ENCODE measurements at regions not wholly inside any gene's neighbourhood (a gene's known extent, or its start where the extent isn't known, plus 50 kb on each side); places are given as distances from the start of the nearest gene placed in this dataset.

DNA sequence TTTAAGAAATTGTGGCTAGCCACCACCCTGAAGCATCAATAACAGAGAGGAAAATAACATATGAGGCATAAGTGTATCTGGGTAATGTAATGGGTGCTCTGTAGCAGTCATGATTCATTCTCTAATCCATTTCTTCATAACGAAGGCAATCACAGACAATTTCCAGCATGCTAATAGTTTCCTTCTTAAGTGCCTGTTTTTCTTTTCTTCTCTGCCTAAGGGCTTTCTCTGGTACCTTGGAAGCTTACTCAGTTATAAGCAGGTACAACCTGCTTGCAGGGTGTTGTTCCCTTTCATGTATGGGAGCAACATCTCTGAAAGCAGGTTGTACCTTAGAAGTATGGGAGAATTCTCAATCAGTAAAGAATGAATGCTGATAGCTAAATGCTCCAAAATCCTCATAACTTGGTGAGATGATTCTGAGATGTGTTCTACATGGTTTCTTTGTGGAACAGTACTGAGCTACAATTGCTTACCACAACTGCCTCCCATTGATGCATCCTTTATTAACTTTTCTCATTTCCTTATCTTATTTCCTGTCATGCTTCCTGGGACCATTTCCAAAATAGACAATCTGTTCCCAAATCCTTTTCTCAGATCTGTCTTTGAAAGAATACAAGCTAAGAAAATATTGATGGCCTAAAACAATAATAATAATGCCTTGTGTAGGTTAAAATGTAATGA is 247.6 kb downstream of the PAPSS1 start:
- no peak overlapping the region for H3K9ac ChIP-seq (ENCODE audit: low read depth in 1 of 2, low read length in 2 of 2)
- no peak overlapping the region for H3K4me3 ChIP-seq (ENCODE audit: low read depth in 1 of 2, low read length in 2 of 2)
- H3K9me3 ChIP-seq (ENCODE audit: control insufficient read depth in 1 of 2, low read length in 2 of 2), result no peaks in the 10 kb centered on the region
- no peaks in the 10 kb centered on the region for H3K4me1 ChIP-seq (ENCODE audit: control insufficient read depth in 1 of 2, insufficient read depth in 2 of 2, low read length in 2 of 2)
- no peak overlapping the region for H3K27ac ChIP-seq (ENCODE audit: low read depth, low read length)
- H3K36me3 ChIP-seq (ENCODE audit: control insufficient read depth in 1 of 2, insufficient read depth in 2 of 2, low read length in 2 of 2), result no peaks in the 10 kb centered on the region
- no peaks in the 10 kb centered on the region for H3K27me3 ChIP-seq (ENCODE audit: control insufficient read depth in 1 of 2, insufficient read depth in 2 of 2, low read length in 2 of 2)

DNA sequence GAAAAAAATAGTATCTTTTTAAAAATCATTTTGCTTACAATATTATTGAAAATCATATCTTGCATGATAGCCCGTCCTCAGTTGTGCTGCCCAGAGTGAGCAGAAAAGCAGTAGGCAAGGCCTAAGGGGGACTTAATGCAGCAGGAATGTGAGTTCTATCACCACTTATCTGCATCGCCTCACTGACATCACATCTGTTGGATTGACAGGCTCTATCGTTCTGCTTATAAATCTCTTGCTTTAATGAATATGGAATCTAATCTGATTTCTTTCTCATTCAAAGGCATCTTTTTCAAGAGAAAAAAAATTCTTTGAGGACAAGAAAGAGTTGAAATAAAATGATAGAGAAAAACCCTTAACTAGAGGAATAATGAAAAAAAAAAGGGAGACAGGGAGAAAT is 249.9 kb downstream of the PAPSS1 start:
- H3K9me3 ChIP-seq (ENCODE audit: control insufficient read depth in 1 of 2, low read length in 2 of 2), result no peaks in the 10 kb centered on the region
- no peak overlapping the region for H3K4me3 ChIP-seq (ENCODE audit: low read depth in 1 of 2, low read length in 2 of 2)
- H3K4me1 ChIP-seq (ENCODE audit: control insufficient read depth in 1 of 2, insufficient read depth in 2 of 2, low read length in 2 of 2), result no peaks in the 10 kb centered on the region
- no peaks in the 10 kb centered on the region for H3K36me3 ChIP-seq (ENCODE audit: control insufficient read depth in 1 of 2, insufficient read depth in 2 of 2, low read length in 2 of 2)
- no peak overlapping the region for H3K27ac ChIP-seq (ENCODE audit: low read depth, low read length)
- H3K9ac ChIP-seq (ENCODE audit: low read depth in 1 of 2, low read length in 2 of 2), result no peak overlapping the region
- H3K27me3 ChIP-seq (ENCODE audit: control insufficient read depth in 1 of 2, insufficient read depth in 2 of 2, low read length in 2 of 2), result no peaks in the 10 kb centered on the region

DNA sequence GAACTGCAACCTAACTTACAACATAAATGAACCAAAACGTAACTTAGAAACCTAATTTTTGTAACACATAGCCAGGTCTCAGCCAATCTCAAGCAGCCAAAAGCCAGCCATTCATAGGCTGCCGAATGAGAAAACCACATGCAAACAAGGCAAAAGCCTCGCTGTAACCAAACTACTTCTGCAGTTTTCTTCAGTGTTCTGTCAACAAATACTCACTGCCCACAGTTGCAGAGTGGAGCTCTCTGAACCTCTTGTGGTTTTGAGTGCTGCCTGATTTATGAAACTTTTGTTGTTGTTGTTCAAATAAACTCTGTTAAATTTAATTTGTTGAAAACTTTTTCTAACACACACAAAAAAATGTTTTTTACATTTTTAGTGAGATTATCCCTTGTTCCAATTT is 251.2 kb downstream of the PAPSS1 start:
- Histone ChIP-seq H3K4me3 (ENCODE audit: low read depth in 1 of 2, low read length in 2 of 2) (no peak overlapping the region), H3K9me3 (ENCODE audit: control insufficient read depth in 1 of 2, low read length in 2 of 2) (no peaks in the 10 kb centered on the region), H3K9ac (ENCODE audit: low read depth in 1 of 2, low read length in 2 of 2) (no peak overlapping the region), H3K36me3 (ENCODE audit: control insufficient read depth in 1 of 2, insufficient read depth in 2 of 2, low read length in 2 of 2) (no peaks in the 10 kb centered on the region), H3K4me1 (ENCODE audit: control insufficient read depth in 1 of 2, insufficient read depth in 2 of 2, low read length in 2 of 2) (no peaks in the 10 kb centered on the region), H3K27me3 (ENCODE audit: control insufficient read depth in 1 of 2, insufficient read depth in 2 of 2, low read length in 2 of 2) (no peaks in the 10 kb centered on the region), H3K27ac (ENCODE audit: low read depth, low read length) (no peak overlapping the region)

DNA sequence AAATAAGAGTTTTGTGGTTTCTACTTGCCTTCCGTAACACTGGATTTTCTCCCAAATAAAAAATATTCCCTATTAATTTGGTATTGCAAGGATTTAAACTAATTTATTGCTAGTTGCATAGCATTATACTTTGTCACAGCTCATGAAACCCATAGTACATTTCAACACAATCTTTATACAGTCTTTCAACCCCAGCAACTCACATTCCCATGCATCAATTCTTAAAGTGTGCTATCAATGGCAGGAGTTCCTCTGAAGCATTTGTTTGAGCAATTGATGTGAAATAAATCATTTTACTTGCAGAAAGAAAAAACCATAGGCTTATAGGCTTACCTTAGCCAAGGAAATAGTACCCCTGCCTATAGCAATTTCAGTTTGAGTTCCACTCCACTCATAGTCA is 251.9 kb downstream of the PAPSS1 start:
- H3K9ac ChIP-seq (ENCODE audit: low read depth in 1 of 2, low read length in 2 of 2), result no peak overlapping the region
- H3K4me1 ChIP-seq (ENCODE audit: control insufficient read depth in 1 of 2, insufficient read depth in 2 of 2, low read length in 2 of 2), result no peaks in the 10 kb centered on the region
- no peaks in the 10 kb centered on the region for H3K36me3 ChIP-seq (ENCODE audit: control insufficient read depth in 1 of 2, insufficient read depth in 2 of 2, low read length in 2 of 2)
- no peaks in the 10 kb centered on the region for H3K27me3 ChIP-seq (ENCODE audit: control insufficient read depth in 1 of 2, insufficient read depth in 2 of 2, low read length in 2 of 2)
- H3K9me3 ChIP-seq (ENCODE audit: control insufficient read depth in 1 of 2, low read length in 2 of 2), result no peaks in the 10 kb centered on the region
- no peak overlapping the region for H3K4me3 ChIP-seq (ENCODE audit: low read depth in 1 of 2, low read length in 2 of 2)
- H3K27ac ChIP-seq (ENCODE audit: low read depth, low read length), result no peak overlapping the region

DNA sequence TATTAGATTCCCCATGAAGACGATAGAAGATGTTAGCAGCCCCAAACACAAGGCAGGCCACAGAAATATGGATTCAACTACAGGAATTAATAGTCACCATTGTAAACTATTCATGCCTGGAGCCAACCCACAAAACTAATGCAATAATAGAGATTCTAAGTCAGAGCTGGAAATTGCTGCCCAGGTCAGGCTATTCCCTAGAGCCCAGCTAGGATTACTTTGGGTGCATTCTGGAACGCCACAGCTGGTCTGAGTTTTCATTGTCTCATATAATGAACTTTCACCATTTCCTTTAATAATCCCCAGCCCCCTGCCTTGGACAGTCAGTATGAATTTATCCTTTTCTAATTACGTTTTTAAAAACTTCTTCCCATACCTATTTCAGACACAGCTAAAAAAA is 252.6 kb downstream of the PAPSS1 start:
- H3K36me3 ChIP-seq (ENCODE audit: control insufficient read depth in 1 of 2, insufficient read depth in 2 of 2, low read length in 2 of 2), result no peaks in the 10 kb centered on the region
- no peak overlapping the region for H3K4me3 ChIP-seq (ENCODE audit: low read depth in 1 of 2, low read length in 2 of 2)
- H3K27me3 ChIP-seq (ENCODE audit: control insufficient read depth in 1 of 2, insufficient read depth in 2 of 2, low read length in 2 of 2), result no peaks in the 10 kb centered on the region
- H3K4me1 ChIP-seq (ENCODE audit: control insufficient read depth in 1 of 2, insufficient read depth in 2 of 2, low read length in 2 of 2), result no peaks in the 10 kb centered on the region
- H3K27ac ChIP-seq (ENCODE audit: low read depth, low read length), result no peak overlapping the region
- no peaks in the 10 kb centered on the region for H3K9me3 ChIP-seq (ENCODE audit: control insufficient read depth in 1 of 2, low read length in 2 of 2)
- no peak overlapping the region for H3K9ac ChIP-seq (ENCODE audit: low read depth in 1 of 2, low read length in 2 of 2)

DNA sequence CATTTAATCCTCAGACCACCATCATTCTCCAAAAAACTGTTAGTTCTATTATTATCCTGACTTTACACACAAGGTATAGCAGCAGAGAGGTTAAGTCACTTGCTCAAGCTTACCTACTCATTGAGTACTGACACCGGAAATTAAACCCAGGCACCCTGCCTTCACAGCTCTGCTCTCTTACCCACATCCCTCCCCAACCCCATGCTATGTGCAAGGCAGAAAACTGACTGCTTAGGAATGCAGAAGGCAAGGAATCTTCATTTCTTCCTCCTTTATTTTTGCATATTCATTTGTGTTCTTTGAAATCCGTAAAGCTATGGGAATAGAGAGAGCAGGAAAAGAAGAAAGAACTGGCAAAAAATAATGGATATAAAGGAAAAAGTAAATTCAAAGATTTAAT is 261.8 kb downstream of the PAPSS1 start:
- Histone ChIP-seq H3K9me3 (ENCODE audit: control insufficient read depth in 1 of 2, low read length in 2 of 2) (no peaks in the 10 kb centered on the region), H3K27me3 (ENCODE audit: control insufficient read depth in 1 of 2, insufficient read depth in 2 of 2, low read length in 2 of 2) (no peaks in the 10 kb centered on the region), H3K4me3 (ENCODE audit: low read depth in 1 of 2, low read length in 2 of 2) (no peak overlapping the region), H3K9ac (ENCODE audit: low read depth in 1 of 2, low read length in 2 of 2) (no peak overlapping the region), H3K36me3 (ENCODE audit: control insufficient read depth in 1 of 2, insufficient read depth in 2 of 2, low read length in 2 of 2) (no peaks in the 10 kb centered on the region), H3K27ac (ENCODE audit: low read depth, low read length) (no peak overlapping the region), H3K4me1 (ENCODE audit: control insufficient read depth in 1 of 2, insufficient read depth in 2 of 2, low read length in 2 of 2) (no peaks in the 10 kb centered on the region)

DNA sequence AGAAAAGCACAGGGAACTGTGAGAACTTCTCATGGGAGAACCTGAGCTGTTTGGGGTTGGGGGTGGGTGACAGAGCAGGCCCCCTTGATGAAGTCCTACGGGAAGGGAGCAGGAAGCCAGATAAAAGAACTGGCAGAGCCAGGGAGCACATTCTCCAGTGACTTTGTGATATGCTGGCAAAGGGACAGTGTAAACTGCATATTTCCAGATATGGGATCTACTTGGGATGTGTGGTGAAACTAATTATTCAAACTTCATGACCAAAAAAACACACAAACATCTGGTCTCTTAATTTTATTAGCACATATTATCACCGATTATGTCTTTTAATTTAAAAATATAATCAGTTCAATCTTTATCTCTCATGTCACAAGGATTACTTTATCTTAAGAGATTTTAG is 266.0 kb downstream of the PAPSS1 start:
- no peak overlapping the region for H3K27ac ChIP-seq (ENCODE audit: low read depth, low read length)
- H3K27me3 ChIP-seq (ENCODE audit: control insufficient read depth in 1 of 2, insufficient read depth in 2 of 2, low read length in 2 of 2), result no peaks in the 10 kb centered on the region
- no peaks in the 10 kb centered on the region for H3K9me3 ChIP-seq (ENCODE audit: control insufficient read depth in 1 of 2, low read length in 2 of 2)
- H3K36me3 ChIP-seq (ENCODE audit: control insufficient read depth in 1 of 2, insufficient read depth in 2 of 2, low read length in 2 of 2), result no peaks in the 10 kb centered on the region
- no peak overlapping the region for H3K4me3 ChIP-seq (ENCODE audit: low read depth in 1 of 2, low read length in 2 of 2)
- H3K9ac ChIP-seq (ENCODE audit: low read depth in 1 of 2, low read length in 2 of 2), result no peak overlapping the region
- no peaks in the 10 kb centered on the region for H3K4me1 ChIP-seq (ENCODE audit: control insufficient read depth in 1 of 2, insufficient read depth in 2 of 2, low read length in 2 of 2)

DNA sequence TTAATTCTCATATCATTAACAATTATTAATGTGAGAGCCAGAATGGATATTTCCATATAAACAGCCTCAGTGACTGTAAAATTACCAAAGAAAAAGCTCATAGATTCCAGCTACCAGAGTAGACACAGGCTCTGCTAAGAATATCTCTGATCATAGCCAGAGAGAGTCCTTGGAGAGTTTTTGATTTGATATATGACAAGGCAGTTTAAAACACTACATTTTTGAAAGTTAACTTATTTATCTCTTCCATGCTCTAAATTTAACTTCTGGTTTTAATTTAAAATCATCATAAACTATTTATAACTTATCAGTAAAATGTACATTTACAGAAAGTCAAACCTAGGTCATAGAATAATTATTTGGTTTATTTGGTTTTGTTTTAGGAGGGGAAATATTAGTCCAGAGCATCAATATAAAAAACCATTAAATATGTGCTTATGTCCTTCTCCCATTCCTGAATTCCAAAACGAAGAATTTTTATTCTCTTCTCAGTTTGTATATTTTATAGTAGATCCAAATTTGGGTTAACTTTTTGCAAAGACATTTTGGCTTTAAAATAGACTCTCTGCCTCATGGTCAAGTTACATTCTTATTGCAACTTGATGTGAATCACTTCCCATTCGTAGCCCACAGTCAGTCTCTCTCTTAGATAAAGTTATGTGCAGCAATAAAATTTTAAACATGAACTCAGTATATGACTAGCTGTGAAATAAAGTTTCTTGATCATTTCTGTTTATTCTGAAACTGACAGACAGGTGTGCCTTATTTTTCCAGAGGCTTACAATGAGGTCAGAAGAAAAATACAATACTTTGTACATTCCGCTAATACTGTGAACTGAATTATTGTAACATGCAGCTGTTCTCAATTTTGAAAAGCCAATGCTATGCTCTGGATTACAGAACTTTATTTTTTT is 267.1 kb downstream of the PAPSS1 start:
- no peak overlapping the region for H3K9ac ChIP-seq (ENCODE audit: low read depth in 1 of 2, low read length in 2 of 2)
- H3K27me3 ChIP-seq (ENCODE audit: control insufficient read depth in 1 of 2, insufficient read depth in 2 of 2, low read length in 2 of 2), result no peaks in the 10 kb centered on the region
- H3K36me3 ChIP-seq (ENCODE audit: control insufficient read depth in 1 of 2, insufficient read depth in 2 of 2, low read length in 2 of 2), result no peaks in the 10 kb centered on the region
- H3K4me3 ChIP-seq (ENCODE audit: low read depth in 1 of 2, low read length in 2 of 2), result no peak overlapping the region
- no peak overlapping the region for H3K27ac ChIP-seq (ENCODE audit: low read depth, low read length)
- no peaks in the 10 kb centered on the region for H3K4me1 ChIP-seq (ENCODE audit: control insufficient read depth in 1 of 2, insufficient read depth in 2 of 2, low read length in 2 of 2)
- H3K9me3 ChIP-seq (ENCODE audit: control insufficient read depth in 1 of 2, low read length in 2 of 2), result no peaks in the 10 kb centered on the region

DNA sequence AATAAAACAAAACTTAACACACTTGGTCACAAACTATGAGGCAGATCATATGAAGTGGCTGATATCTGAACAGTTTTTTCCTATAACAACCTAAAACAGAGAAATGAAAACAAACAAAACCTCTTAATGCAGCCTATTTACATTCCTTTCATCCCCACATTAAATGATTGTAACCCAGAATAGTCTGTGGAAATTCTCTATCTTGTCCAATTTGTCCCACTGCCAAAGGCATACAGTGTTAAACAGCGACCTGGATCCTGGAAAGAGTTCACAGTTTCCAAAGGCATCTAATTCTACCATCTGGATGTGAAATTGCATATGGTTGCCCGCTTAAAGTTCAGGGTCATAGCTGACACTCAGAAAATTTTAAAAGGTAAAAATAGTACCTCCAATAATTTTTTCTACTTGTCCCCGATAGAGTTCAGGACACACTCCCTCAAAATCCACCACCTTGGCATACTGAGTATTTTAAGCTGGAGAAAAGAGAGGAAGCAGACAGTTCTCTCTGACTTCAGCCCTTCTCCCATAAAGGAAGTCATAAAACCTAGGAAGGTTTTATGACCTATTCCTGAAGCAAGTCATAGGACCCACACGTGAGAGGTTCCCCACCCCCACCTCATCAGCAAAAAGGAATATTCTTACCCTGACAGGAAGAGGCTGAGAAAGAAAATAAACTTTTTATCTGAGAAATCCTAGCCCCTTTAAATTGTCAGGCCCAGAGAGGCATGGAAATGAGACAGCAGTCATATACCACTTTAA is 270.2 kb downstream of the PAPSS1 start:
- no peak overlapping the region for H3K9ac ChIP-seq (ENCODE audit: low read depth in 1 of 2, low read length in 2 of 2)
- no peak overlapping the region for H3K4me3 ChIP-seq (ENCODE audit: low read depth in 1 of 2, low read length in 2 of 2)
- no peak overlapping the region for H3K27ac ChIP-seq (ENCODE audit: low read depth, low read length)
- H3K4me1 ChIP-seq (ENCODE audit: control insufficient read depth in 1 of 2, insufficient read depth in 2 of 2, low read length in 2 of 2), result no peaks in the 10 kb centered on the region
- H3K36me3 ChIP-seq (ENCODE audit: control insufficient read depth in 1 of 2, insufficient read depth in 2 of 2, low read length in 2 of 2), result no peaks in the 10 kb centered on the region
- H3K9me3 ChIP-seq (ENCODE audit: control insufficient read depth in 1 of 2, low read length in 2 of 2), result no peaks in the 10 kb centered on the region
- H3K27me3 ChIP-seq (ENCODE audit: control insufficient read depth in 1 of 2, insufficient read depth in 2 of 2, low read length in 2 of 2), result no peaks in the 10 kb centered on the region

DNA sequence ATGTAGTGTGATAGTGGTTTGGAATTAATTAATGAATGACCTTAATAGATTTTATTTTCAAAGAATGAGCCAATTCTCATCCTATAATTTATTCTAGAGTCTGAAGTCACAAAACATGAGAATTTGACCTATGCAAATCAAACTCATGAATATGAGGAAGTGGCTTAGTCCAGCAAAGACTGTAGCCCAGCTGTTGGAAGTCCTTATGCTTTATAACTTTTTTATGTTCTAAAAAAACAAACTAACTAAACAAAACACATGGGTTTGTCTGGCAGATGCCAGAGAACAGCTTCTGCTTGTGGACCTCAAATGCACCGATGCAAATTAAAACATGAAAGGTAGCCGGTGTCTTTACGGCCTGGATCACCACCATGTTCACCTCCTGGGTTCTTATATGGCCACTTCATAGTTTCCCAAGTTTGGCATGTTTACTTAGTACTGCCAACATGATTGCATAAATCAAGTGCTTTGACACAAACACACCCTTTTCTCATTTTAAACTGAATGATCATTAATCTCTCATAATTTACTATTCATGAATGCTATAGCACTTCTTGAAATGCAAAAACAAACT is 277.4 kb downstream of the PAPSS1 start:
- H3K9ac ChIP-seq (ENCODE audit: low read depth in 1 of 2, low read length in 2 of 2), result no peak overlapping the region
- H3K27ac ChIP-seq (ENCODE audit: low read depth, low read length), result no peak overlapping the region
- no peak overlapping the region for H3K4me3 ChIP-seq (ENCODE audit: low read depth in 1 of 2, low read length in 2 of 2)
- H3K9me3 ChIP-seq (ENCODE audit: control insufficient read depth in 1 of 2, low read length in 2 of 2), result no peaks in the 10 kb centered on the region
- H3K27me3 ChIP-seq (ENCODE audit: control insufficient read depth in 1 of 2, insufficient read depth in 2 of 2, low read length in 2 of 2), result no peaks in the 10 kb centered on the region
- H3K36me3 ChIP-seq (ENCODE audit: control insufficient read depth in 1 of 2, insufficient read depth in 2 of 2, low read length in 2 of 2), result no peaks in the 10 kb centered on the region
- H3K4me1 ChIP-seq (ENCODE audit: control insufficient read depth in 1 of 2, insufficient read depth in 2 of 2, low read length in 2 of 2), result no peaks in the 10 kb centered on the region

Measured in duodenal mucosa (tissue), 2 donors.